Adrenal gland (tissue), 5 donors: ENCODE measurements at regions not wholly inside any gene's neighbourhood (a gene's known extent, or its start where the extent isn't known, plus 50 kb on each side); places are given as distances from the start of the nearest gene placed in this dataset.

Source experiments
- CTCF ChIP-seq, 6 experiments: fragments of 450-650 bp in 4 of 6; fragments of 200-600 bp in 2 of 6; sonication (generic) in 1 of 6; IDR thresholded peaks; 1 replicate in 5 of 6; 2 replicates in 1 of 6; pipeline versions ENCODE4 v1.5.1 to v1.8.0; 2016 to 2021; ENCODE audit warnings: antibody characterized with exemption in 6 of 6, mild to moderate bottlenecking in 2 of 6, moderate library complexity in 1 of 6
- POLR2A ChIP-seq, 2 donors: fragments of 450-650 bp; IDR thresholded peaks; one replicate each; pipeline ENCODE4 v1.6.1; 2017; ENCODE audit warnings: antibody characterized with exemption in 2 of 2, mild to moderate bottlenecking in 2 of 2, moderate library complexity in 1 of 2
- donor health status: DM: no; HTN: no; CAD: no.

GRCh38 chr12:90456248-90456647 lies 498.7 kb downstream of the CCER1 start:
- no peak for TF ChIP-seq CTCF (IDR thresholded peaks at IDR 0.05)
- TF ChIP-seq POLR2A (IDR thresholded peaks at IDR 0.05) = no peak
